ENCODE measurements at regions not wholly inside any gene's neighbourhood (a gene's known extent, or its start where the extent isn't known, plus 50 kb on each side); places are given as distances from the start of the nearest gene placed in this dataset.

DNA sequence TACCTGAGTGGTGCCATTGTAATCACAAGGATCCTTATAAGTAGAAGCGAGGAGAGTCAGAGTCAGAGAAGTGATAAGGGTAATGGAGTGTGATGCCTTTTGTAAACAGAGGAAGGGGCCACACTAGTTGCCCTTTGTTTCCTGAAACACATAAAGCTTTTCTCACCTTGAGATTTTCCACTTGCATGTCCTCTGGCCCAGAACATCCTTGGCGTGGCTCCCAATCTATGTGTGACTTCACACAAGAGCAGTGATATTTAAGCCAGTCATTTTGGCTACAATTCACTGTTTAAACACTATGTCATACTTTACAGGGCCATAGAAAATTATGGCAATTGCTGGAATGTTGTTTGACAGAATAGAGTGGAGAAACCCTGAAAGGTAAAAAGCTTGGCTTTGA, 121.2 kb upstream of the BTN3A2 start:
- no peaks in the 10 kb centered on the region for H3K36me3 ChIP-seq (replicated peaks in 1 of 2; ENCODE audit: control insufficient read depth in 1 of 2, insufficient read depth in 2 of 2, low read length in 1 of 2)
- ChIA-PET POLR2A (interaction anchor here (1.3 kb wide), 1 partner anchor 10 kb away, joined by 9 read pairs; a partner anchor contains a TSS), CTCF (no interaction called here)

More for the DNA sequence above, 121.2 kb upstream of the BTN3A2 start:
- no peaks in the 10 kb centered on the region for H3K79me2 ChIP-seq (ENCODE audit: insufficient read depth)
- no peak overlapping the region for H3K27ac ChIP-seq (ENCODE audit: low read depth in 2 of 2, low read length in 1 of 2)
- peaks cover 1% of the 10 kb centered on the region for H3F3A ChIP-seq (replicated peaks; ENCODE audit: insufficient read depth)
- H4K20me1 ChIP-seq (ENCODE audit: insufficient read depth): no peaks in the 10 kb centered on the region
- H3K4me1 ChIP-seq (ENCODE audit: control insufficient read depth in 1 of 2, insufficient read depth in 2 of 2, low read depth in 1 of 2, low read length in 1 of 2): peaks cover 0 to 2% of the 10 kb centered on the region in 2 experiments; a peak in 1 of 4 replicates
- no peak for DNase-seq
- H3K9me3 ChIP-seq: no peaks in the 10 kb centered on the region
- H2AFZ ChIP-seq (ENCODE audit: low read depth): no peak overlapping the region
- no peak overlapping the region for H3K4me3 ChIP-seq (ENCODE audit: low read depth in 2 of 2, low read length in 1 of 2)
- H3K4me2 ChIP-seq: no peak overlapping the region
- TF ChIP-seq RAD21 (IDR thresholded peaks at IDR 0.05; ENCODE audit: low read length) (no peak), CHD2 (IDR thresholded peaks at IDR 0.05; ENCODE audit: low read length, partially characterized antibody) (no peak), SMC3 (IDR thresholded peaks at IDR 0.05; ENCODE audit: low read depth, low read length) (no peak), RXRA (IDR thresholded peaks at IDR 0.05; ENCODE audit: borderline replicate concordance, low read depth) (no peak), RFX5 (IDR thresholded peaks at IDR 0.05; ENCODE audit: low read length) (no peak), FOSL2 (IDR thresholded peaks at IDR 0.05; ENCODE audit: borderline replicate concordance, low read depth) (no peak), GATA2 (CRISPR knock-in tag; IDR thresholded peaks at IDR 0.05) (no peak), USF2 (IDR thresholded peaks at IDR 0.05; ENCODE audit: borderline replicate concordance, low read depth, low read length) (no peak), EP300 (IDR thresholded peaks at IDR 0.05; ENCODE audit: borderline replicate concordance in 1 of 2, low read depth in 1 of 2, low read length in 1 of 2) (no peak), MEF2A (IDR thresholded peaks at IDR 0.05; ENCODE audit: borderline replicate concordance, low read depth) (no peak), MAX (IDR thresholded peaks at IDR 0.05; ENCODE audit: low read depth) (no peak), PBX3 (IDR thresholded peaks at IDR 0.05) (no peak), TEAD4 (IDR thresholded peaks at IDR 0.05; ENCODE audit: borderline replicate concordance, insufficient read depth) (no peak)
- TF ChIP-seq, protein P1, sequence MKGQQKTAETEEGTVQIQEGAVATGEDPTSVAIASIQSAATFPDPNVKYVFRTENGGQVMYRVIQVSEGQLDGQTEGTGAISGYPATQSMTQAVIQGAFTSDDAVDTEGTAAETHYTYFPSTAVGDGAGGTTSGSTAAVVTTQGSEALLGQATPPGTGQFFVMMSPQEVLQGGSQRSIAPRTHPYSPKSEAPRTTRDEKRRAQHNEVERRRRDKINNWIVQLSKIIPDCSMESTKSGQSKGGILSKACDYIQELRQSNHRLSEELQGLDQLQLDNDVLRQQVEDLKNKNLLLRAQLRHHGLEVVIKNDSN (IDR thresholded peaks at IDR 0.05; ENCODE audit: borderline replicate concordance, low read depth): no peak
- TF ChIP-seq, protein P2, sequence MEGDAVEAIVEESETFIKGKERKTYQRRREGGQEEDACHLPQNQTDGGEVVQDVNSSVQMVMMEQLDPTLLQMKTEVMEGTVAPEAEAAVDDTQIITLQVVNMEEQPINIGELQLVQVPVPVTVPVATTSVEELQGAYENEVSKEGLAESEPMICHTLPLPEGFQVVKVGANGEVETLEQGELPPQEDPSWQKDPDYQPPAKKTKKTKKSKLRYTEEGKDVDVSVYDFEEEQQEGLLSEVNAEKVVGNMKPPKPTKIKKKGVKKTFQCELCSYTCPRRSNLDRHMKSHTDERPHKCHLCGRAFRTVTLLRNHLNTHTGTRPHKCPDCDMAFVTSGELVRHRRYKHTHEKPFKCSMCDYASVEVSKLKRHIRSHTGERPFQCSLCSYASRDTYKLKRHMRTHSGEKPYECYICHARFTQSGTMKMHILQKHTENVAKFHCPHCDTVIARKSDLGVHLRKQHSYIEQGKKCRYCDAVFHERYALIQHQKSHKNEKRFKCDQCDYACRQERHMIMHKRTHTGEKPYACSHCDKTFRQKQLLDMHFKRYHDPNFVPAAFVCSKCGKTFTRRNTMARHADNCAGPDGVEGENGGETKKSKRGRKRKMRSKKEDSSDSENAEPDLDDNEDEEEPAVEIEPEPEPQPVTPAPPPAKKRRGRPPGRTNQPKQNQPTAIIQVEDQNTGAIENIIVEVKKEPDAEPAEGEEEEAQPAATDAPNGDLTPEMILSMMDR (IDR thresholded peaks at IDR 0.05): no peak
- H3K27me3 ChIP-seq (ENCODE audit: insufficient read depth): no peaks in the 10 kb centered on the region
- 98% methylated on average over 2 of the region's 2 CpGs for WGBS (ENCODE audit: low lambda C conversion rate)
- no peaks in the 10 kb centered on the region for H3K9me2 ChIP-seq
- H3K9ac ChIP-seq: no peak overlapping the region

Measured in SK-N-SH (cell line).